GM23338 (cell line): ENCODE measurements at regions not wholly inside any gene's neighbourhood (a gene's known extent, or its start where the extent isn't known, plus 50 kb on each side); places are given as distances from the start of the nearest gene placed in this dataset.

Experiments
- CREB1 ChIP-seq: fragments of 250-450 bp; sonication (Bioruptor Pico); IDR thresholded peaks from 2 replicates; pipeline ENCODE4 v1.5.0; 2020; ENCODE audit warnings: low read depth, mild to moderate bottlenecking, moderate library complexity
- EZH2 ChIP-seq: fragments of 200-600 bp; sonication (generic); IDR thresholded peaks from one replicate; pipeline ENCODE4 v1.8.0; 2017; ENCODE audit warnings: antibody characterized with exemption, mild to moderate bottlenecking, low read depth; ENCODE audit not compliant: unreplicated experiment
- EZH2phosphoT487 ChIP-seq: fragments of 200-600 bp; sonication (generic); IDR thresholded peaks from one replicate; pipeline ENCODE4 v1.8.1; 2018; ENCODE audit warnings: antibody characterized with exemption; ENCODE audit not compliant: unreplicated experiment
- JUNB ChIP-seq: IDR thresholded peaks from one replicate; pipeline ENCODE4 v1.6.1; 2016; ENCODE audit warnings: antibody characterized with exemption; ENCODE audit not compliant: unreplicated experiment
- NANOG ChIP-seq: IDR thresholded peaks from 2 replicates; pipeline ENCODE4 v1.6.1; 2016; ENCODE audit warnings: antibody characterized with exemption, borderline replicate concordance
- POLR2AphosphoS5 ChIP-seq: IDR thresholded peaks from 2 replicates; pipeline ENCODE4 v1.6.1; 2016; ENCODE audit warnings: antibody characterized with exemption, low read depth
- STAT1 ChIP-seq: IDR thresholded peaks from one replicate; pipeline ENCODE4 v1.6.1; 2016; ENCODE audit warnings: antibody characterized with exemption; ENCODE audit not compliant: unreplicated experiment
- ZNF114 ChIP-seq: fragments of 250-450 bp; sonication (Bioruptor Pico); IDR thresholded peaks from 2 replicates; pipeline ENCODE4 v1.5.0; 2020; ENCODE audit warnings: mild to moderate bottlenecking, moderate library complexity
- ZNF331 ChIP-seq: fragments of 250-450 bp; sonication (Bioruptor Pico); IDR thresholded peaks from 2 replicates; pipeline ENCODE4 v1.5.0; 2020; ENCODE audit warnings: low read depth, mild to moderate bottlenecking, moderate library complexity
- TF ChIP-seq, protein P1 (sequence below), 2 experiments: fragments of 200-600 bp in 1 of 2; sonication (generic) in 1 of 2; conservative IDR thresholded peaks; 2 replicates each; pipeline versions ENCODE4 v1.5.1 to v1.6.1; 2016 to 2017; ENCODE audit warnings: antibody characterized with exemption in 2 of 2, low read depth in 2 of 2, mild to moderate bottlenecking in 2 of 2, moderate library complexity in 1 of 2
- TF ChIP-seq, protein P2 (sequence below): IDR thresholded peaks from 2 replicates; pipeline ENCODE4 v1.6.1; 2016; ENCODE audit warnings: antibody characterized with exemption
- TF ChIP-seq, protein P3 (sequence below): IDR thresholded peaks from one replicate; pipeline ENCODE4 v1.6.1; 2018; ENCODE audit warnings: antibody characterized with exemption; ENCODE audit not compliant: unreplicated experiment
- TF ChIP-seq, protein P4 (sequence below): fragments of 250-450 bp; sonication (Bioruptor Pico); IDR thresholded peaks from 2 replicates; pipeline ENCODE4 v1.5.0; 2020; ENCODE audit warnings: mild to moderate bottlenecking, moderate library complexity

DNA sequence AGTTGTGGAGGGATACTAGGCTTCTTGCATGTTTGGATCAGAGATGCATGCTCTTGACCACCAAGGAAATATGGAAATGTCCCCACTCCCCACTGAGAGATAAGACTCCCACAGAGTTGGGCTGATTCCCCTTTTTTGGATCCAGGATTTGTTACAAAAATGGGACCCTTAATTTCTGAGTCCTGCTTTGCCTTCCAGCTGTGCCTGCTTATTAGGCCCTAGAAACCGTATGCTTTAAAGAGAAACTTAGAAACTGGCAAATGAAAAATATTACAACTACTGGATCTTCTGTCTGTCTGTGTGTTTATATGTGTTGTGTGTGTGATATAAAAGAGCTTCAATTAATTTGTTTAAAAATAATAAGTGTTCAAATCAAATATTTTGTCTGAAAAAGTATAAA, 817.6 kb upstream of the CITED2 start:
- TF ChIP-seq, protein P1, sequence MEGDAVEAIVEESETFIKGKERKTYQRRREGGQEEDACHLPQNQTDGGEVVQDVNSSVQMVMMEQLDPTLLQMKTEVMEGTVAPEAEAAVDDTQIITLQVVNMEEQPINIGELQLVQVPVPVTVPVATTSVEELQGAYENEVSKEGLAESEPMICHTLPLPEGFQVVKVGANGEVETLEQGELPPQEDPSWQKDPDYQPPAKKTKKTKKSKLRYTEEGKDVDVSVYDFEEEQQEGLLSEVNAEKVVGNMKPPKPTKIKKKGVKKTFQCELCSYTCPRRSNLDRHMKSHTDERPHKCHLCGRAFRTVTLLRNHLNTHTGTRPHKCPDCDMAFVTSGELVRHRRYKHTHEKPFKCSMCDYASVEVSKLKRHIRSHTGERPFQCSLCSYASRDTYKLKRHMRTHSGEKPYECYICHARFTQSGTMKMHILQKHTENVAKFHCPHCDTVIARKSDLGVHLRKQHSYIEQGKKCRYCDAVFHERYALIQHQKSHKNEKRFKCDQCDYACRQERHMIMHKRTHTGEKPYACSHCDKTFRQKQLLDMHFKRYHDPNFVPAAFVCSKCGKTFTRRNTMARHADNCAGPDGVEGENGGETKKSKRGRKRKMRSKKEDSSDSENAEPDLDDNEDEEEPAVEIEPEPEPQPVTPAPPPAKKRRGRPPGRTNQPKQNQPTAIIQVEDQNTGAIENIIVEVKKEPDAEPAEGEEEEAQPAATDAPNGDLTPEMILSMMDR (conservative IDR thresholded peaks at IDR 0.05; ENCODE audit: low read depth in 2 of 2) = no peak
- no peak for TF ChIP-seq EZH2
- no peak for TF ChIP-seq EZH2phosphoT487
- TF ChIP-seq ZNF331 (CRISPR knock-in tag) = no peak
- TF ChIP-seq, protein P2, sequence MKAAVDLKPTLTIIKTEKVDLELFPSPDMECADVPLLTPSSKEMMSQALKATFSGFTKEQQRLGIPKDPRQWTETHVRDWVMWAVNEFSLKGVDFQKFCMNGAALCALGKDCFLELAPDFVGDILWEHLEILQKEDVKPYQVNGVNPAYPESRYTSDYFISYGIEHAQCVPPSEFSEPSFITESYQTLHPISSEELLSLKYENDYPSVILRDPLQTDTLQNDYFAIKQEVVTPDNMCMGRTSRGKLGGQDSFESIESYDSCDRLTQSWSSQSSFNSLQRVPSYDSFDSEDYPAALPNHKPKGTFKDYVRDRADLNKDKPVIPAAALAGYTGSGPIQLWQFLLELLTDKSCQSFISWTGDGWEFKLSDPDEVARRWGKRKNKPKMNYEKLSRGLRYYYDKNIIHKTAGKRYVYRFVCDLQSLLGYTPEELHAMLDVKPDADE = no peak
- TF ChIP-seq, protein P3, sequence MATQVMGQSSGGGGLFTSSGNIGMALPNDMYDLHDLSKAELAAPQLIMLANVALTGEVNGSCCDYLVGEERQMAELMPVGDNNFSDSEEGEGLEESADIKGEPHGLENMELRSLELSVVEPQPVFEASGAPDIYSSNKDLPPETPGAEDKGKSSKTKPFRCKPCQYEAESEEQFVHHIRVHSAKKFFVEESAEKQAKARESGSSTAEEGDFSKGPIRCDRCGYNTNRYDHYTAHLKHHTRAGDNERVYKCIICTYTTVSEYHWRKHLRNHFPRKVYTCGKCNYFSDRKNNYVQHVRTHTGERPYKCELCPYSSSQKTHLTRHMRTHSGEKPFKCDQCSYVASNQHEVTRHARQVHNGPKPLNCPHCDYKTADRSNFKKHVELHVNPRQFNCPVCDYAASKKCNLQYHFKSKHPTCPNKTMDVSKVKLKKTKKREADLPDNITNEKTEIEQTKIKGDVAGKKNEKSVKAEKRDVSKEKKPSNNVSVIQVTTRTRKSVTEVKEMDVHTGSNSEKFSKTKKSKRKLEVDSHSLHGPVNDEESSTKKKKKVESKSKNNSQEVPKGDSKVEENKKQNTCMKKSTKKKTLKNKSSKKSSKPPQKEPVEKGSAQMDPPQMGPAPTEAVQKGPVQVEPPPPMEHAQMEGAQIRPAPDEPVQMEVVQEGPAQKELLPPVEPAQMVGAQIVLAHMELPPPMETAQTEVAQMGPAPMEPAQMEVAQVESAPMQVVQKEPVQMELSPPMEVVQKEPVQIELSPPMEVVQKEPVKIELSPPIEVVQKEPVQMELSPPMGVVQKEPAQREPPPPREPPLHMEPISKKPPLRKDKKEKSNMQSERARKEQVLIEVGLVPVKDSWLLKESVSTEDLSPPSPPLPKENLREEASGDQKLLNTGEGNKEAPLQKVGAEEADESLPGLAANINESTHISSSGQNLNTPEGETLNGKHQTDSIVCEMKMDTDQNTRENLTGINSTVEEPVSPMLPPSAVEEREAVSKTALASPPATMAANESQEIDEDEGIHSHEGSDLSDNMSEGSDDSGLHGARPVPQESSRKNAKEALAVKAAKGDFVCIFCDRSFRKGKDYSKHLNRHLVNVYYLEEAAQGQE = no peak
- TF ChIP-seq POLR2AphosphoS5 = no peak
- no peak for TF ChIP-seq JUNB
- no peak for TF ChIP-seq CREB1 (CRISPR knock-in tag)
- TF ChIP-seq, protein P4, sequence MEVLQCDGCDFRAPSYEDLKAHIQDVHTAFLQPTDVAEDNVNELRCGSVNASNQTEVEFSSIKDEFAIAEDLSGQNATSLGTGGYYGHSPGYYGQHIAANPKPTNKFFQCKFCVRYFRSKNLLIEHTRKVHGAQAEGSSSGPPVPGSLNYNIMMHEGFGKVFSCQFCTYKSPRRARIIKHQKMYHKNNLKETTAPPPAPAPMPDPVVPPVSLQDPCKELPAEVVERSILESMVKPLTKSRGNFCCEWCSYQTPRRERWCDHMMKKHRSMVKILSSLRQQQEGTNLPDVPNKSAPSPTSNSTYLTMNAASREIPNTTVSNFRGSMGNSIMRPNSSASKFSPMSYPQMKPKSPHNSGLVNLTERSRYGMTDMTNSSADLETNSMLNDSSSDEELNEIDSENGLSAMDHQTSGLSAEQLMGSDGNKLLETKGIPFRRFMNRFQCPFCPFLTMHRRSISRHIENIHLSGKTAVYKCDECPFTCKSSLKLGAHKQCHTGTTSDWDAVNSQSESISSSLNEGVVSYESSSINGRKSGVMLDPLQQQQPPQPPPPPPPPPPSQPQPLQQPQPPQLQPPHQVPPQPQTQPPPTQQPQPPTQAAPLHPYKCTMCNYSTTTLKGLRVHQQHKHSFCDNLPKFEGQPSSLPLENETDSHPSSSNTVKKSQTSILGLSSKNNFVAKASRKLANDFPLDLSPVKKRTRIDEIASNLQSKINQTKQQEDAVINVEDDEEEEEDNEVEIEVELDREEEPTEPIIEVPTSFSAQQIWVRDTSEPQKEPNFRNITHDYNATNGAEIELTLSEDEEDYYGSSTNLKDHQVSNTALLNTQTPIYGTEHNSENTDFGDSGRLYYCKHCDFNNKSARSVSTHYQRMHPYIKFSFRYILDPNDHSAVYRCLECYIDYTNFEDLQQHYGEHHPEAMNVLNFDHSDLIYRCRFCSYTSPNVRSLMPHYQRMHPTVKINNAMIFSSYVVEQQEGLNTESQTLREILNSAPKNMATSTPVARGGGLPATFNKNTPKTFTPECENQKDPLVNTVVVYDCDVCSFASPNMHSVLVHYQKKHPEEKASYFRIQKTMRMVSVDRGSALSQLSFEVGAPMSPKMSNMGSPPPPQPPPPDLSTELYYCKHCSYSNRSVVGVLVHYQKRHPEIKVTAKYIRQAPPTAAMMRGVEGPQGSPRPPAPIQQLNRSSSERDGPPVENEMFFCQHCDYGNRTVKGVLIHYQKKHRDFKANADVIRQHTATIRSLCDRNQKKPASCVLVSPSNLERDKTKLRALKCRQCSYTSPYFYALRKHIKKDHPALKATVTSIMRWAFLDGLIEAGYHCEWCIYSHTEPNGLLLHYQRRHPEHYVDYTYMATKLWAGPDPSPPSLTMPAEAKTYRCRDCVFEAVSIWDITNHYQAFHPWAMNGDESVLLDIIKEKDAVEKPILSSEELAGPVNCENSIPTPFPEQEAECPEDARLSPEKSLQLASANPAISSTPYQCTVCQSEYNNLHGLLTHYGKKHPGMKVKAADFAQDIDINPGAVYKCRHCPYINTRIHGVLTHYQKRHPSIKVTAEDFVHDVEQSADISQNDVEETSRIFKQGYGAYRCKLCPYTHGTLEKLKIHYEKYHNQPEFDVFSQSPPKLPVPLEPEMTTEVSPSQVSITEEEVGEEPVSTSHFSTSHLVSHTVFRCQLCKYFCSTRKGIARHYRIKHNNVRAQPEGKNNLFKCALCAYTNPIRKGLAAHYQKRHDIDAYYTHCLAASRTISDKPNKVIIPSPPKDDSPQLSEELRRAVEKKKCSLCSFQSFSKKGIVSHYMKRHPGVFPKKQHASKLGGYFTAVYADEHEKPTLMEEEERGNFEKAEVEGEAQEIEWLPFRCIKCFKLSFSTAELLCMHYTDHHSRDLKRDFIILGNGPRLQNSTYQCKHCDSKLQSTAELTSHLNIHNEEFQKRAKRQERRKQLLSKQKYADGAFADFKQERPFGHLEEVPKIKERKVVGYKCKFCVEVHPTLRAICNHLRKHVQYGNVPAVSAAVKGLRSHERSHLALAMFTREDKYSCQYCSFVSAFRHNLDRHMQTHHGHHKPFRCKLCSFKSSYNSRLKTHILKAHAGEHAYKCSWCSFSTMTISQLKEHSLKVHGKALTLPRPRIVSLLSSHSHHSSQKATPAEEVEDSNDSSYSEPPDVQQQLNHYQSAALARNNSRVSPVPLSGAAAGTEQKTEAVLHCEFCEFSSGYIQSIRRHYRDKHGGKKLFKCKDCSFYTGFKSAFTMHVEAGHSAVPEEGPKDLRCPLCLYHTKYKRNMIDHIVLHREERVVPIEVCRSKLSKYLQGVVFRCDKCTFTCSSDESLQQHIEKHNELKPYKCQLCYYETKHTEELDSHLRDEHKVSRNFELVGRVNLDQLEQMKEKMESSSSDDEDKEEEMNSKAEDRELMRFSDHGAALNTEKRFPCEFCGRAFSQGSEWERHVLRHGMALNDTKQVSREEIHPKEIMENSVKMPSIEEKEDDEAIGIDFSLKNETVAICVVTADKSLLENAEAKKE (CRISPR knock-in tag) = no peak
- no peak for TF ChIP-seq ZNF114 (CRISPR knock-in tag)
- TF ChIP-seq NANOG = no peak
- TF ChIP-seq STAT1 = no peak
